ENCODE measurements at regions not wholly inside any gene's neighbourhood (a gene's known extent, or its start where the extent isn't known, plus 50 kb on each side); places are given as distances from the start of the nearest gene placed in this dataset.
"Not testable (repeated sequence)": the region's sequence is repeated elsewhere in the genome, so short reads cannot be mapped to it uniquely, and the experiment has no call there.

DNA sequence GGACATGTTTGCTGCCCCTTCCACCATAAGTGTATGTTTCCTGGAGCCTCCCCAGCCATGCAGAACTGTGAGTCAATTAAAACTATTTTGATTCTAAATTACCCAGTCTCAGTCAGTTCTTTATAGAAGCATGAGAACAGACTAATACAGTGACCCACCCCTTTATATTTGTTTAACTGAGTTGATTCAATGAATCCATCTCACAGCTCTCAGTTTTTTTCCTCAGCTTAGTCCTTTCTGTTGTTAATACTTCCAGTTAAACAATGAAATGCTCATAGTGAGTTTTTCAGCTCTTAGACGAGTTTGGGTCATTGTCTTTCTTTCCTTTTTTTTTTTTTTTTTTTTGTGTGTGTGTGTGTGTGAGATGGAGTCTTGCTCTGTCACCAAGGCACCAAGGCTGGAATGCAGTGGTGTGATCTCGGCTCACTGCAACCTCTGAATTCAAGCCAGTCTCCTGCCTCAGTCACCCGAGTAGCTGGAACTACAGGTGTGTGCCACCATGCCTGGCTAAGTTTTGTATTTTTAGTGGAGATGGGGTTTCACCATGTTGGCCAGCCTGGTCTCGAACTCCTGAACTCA is 627.4 kb downstream of the SPATA31A7 start:
- DNase-seq; intact Hi-C loops (cut with DNase I): not testable (repeated sequence)

DNA sequence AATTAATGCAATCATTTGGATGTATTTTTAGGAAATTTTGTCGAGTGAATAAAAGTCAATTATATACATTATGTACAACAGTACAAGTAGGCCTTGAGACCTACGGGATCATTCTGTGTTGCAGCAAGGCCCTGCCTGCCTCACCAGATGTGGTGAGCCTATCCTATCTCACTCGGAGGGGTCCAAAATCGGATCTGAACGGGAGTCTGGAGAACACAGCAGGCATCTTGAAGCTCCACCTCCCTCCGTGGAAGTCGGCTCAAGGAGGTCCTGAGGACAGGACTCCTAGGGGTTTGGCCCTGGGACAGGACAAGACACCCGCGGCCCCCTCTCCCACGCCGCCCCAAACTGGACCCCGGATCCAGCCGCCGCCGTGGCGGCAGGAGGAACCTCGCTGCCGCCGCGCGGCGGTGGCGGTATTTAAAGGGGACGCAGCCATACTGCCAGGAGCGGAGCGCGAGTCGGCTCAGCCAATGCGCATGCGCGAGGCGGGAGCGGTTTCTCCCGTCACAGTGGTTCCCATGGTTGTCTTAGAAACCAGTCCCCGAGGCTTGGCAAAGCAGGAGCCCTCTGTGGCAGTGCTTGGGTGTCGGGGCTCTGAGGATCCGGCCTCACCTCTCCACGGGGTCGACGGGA is 663.9 kb downstream of the SPATA31A7 start:
- peak; percentile 59 to 99 (median 95) for DNase-seq
- intact Hi-C loops (cut with DNase I), result not testable (repeated sequence)

DNA sequence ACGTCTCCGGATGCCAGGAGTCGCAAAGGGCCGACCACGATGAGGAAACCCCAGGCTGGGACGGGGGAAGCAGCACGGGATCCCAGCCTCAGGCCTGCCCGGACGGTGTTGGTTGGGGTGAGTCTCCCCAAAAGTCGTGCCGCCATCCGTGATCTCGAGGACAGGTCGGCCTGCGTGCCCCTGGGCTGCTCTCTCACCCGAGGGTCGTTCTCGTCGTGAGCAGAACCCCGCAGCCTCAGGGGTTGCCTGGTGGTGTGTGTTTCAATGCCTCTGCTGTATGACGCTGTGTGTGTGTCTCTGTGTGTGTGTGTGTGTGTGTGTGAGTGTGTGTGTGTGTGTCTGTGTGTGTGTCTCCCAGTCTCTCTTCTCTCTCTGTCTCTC is 664.4 kb downstream of the SPATA31A7 start:
- peak in 24 of 42 donors; percentile 0 to 44 (median 10) for DNase-seq
- intact Hi-C loops (cut with DNase I), result not testable (repeated sequence)

DNA sequence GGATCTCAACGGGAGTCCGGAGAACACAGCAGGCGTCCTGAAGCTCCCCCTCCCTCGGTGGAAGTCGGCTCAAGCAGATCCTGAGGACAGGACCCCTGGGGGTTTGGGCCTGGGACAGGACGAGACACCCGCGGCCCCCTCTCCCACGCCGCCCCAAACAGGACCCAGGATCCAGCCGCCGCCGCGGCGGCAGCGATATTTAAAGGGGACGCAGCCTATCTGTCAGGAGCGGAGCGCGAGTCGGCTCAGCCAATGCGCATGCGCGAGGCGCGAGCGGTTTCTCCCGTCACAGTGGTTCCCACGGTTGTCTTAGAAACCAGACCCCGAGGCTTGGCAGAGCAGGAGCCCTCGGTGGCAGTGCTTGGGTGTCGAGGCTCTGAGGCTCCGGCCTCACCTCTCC is 666.4 kb downstream of the SPATA31A7 start:
- intact Hi-C loops (cut with DNase I), result not testable (repeated sequence)

DNA sequence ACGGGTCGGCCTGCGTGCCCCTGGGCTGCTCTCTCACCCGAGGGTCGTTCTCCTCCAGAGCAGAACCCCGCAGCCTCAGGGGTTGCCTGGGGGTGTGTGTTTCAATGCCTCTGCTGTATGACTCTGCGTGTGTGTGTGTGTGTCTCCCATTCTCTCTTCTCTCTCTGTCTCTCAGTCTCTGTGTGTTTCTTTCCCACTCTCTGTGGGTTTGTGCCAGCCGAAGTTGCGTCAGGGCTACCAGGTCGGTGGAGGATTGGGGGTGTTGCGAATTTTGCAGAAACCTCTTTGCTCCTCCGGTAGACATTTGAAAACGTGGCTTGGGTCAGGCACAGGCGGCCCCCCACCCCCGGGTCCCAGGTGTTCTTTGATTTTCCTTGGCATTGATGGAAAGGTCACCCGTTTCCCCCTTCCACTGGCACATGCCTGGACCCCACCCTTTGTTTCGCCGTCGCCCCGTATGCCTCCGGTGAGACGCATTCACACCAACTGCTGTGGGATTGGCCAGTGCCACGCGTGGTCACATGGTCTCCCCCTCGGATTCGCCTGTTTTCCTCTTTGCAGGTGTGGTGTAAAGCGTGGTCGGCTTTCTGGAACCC is 667.1 kb downstream of the SPATA31A7 start:
- peak in 25 of 42 donors; percentile 0 to 49 (median 10) for DNase-seq
- intact Hi-C loops (cut with DNase I), result not testable (repeated sequence)

More for the DNA sequence above, 666.4 kb downstream of the SPATA31A7 start:
- not testable (repeated sequence) for DNase-seq

- DNase-seq, result not testable (repeated sequence)
Measured at GRCh38 chr9:61857709-61858351, 668.0 kb downstream of the SPATA31A7 start.

GRCh38 chr9:61862431-61862971 is 672.7 kb downstream of the SPATA31A7 start:
- peak; percentile 46 to 96 (median 84) for DNase-seq
- intact Hi-C loops (cut with DNase I), result not testable (repeated sequence)

More at GRCh38 chr9:61857709-61858351, 668.0 kb downstream of the SPATA31A7 start:
- intact Hi-C loops (cut with DNase I), result not testable (repeated sequence)

- intact Hi-C loops (cut with DNase I), result not testable (repeated sequence)
- DNase-seq, result peak in 17 of 42 donors; percentile 0 to 41 (median 6)
Measured at GRCh38 chr9:61864463-61864862, 674.6 kb downstream of the SPATA31A7 start.

- intact Hi-C loops (cut with DNase I); DNase-seq: not testable (repeated sequence)
Measured at GRCh38 chr9:61868965-61869364, 679.1 kb downstream of the SPATA31A7 start.

DNA sequence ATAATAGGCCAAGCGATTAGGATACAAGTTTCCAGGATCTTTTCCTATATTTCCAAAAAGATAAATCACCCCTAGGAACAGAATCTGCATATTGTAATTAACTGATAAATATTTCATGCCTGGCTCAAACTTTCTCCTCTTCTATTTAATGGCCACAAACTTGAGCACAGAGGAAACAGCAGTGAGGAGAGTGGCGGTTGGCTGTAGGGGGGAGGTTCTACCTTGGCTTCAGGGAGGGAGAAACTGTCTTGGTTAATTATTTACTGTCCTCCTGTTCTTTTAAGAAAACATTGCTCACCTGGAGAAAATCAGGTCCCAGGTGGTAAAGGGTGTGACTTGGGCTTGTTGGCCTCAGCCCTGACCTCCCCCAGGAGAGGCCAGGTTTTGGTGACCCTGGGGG is 682.5 kb downstream of the SPATA31A7 start:
- peak in 3 of 42 donors; percentile 0 to 6 (median 3) for DNase-seq
- intact Hi-C loops (cut with DNase I), result not testable (repeated sequence)

Data from head of caudate nucleus (tissue), 42 donors.